Activated B cell treated with CpG ODN at 0.5 μM for 24 hours (primary cell): ENCODE measurements at regions not wholly inside any gene's neighbourhood (a gene's known extent, or its start where the extent isn't known, plus 50 kb on each side); places are given as distances from the start of the nearest gene placed in this dataset.

Source experiments
- ATAC-seq: fragments of 200-7000 bp; cut with Tn5 transposase; one replicate; pipeline ENCODE4 v1.10.0; 2021; ENCODE audit warnings: low read depth, mild to moderate bottlenecking, moderate library complexity
- CTCF ChIA-PET: fragments of 350-600 bp; sonication (Branson Sonifier 250); formaldehyde crosslinking; loops from one replicate; lab custom pipeline; 2021; ENCODE audit warnings: antibody characterized with exemption; lab: Charles Lee
- POLR2A ChIA-PET: fragments of 350-600 bp; sonication (Branson Sonifier 250); formaldehyde crosslinking; loops from one replicate; lab custom pipeline; 2021; ENCODE audit warnings: antibody characterized with exemption; lab: Charles Lee
- DNase-seq: peaks from one replicate; pipeline ENCODE4 v3.0.0; 2022
- H3K27ac Mint-ChIP-seq: one replicate; pipeline ENCODE4 v1.8.0; 2020; ENCODE audit warnings: mixed read lengths
- H3K27me3 Mint-ChIP-seq: one replicate; pipeline ENCODE4 v1.8.0; 2021; ENCODE audit warnings: mixed read lengths
- H3K36me3 Mint-ChIP-seq: one replicate; pipeline ENCODE4 v1.8.0; 2021; ENCODE audit warnings: low read depth, mixed read lengths
- H3K4me1 Mint-ChIP-seq: one replicate; pipeline ENCODE4 v1.8.0; 2021; ENCODE audit warnings: mixed read lengths
- H3K4me3 Mint-ChIP-seq: one replicate; pipeline ENCODE4 v1.8.0; 2020; ENCODE audit warnings: mild to moderate bottlenecking, mixed read lengths
- H3K9me3 Mint-ChIP-seq: one replicate; pipeline ENCODE4 v1.8.0; 2020; ENCODE audit warnings: mixed read lengths
- CTCF ChIP-seq: fragments of 200-600 bp; IDR thresholded peaks from one replicate; pipeline ENCODE4 v1.8.0; 2022; ENCODE audit warnings: antibody characterized with exemption, mild to moderate bottlenecking
- intact Hi-C: fragments of 100-400 bp; cut with micrococcal nuclease; formaldehyde crosslinking; loops from one replicate; pipeline ENCODE4 v1.15.1; 2024

- ChIA-PET POLR2A (no interaction called here), CTCF (no interaction called here)
- no peak for TF ChIP-seq CTCF
- DNase-seq (no peak), ATAC-seq (no peak)
- Mint-ChIP-seq H3K27ac (no peak overlapping the region), H3K4me3 (no peak overlapping the region), H3K9me3 (no peaks in the 10 kb centered on the region), H3K36me3 (no peaks in the 10 kb centered on the region), H3K27me3 (no peaks in the 10 kb centered on the region), H3K4me1 (no peaks in the 10 kb centered on the region)
- intact Hi-C loops, result no loop called here
Observed at GRCh38 chr10:2745666-2746065, 321.7 kb upstream of the PFKP start.

GRCh38 chr10:2744547-2745200 is 322.7 kb upstream of the PFKP start:
- no peaks in the 10 kb centered on the region for H3K27me3 Mint-ChIP-seq
- intact Hi-C loops, result no loop called here
- DNase-seq, result no peak
- no peak overlapping the region for H3K4me3 Mint-ChIP-seq
- TF ChIP-seq CTCF, result no peak
- no peaks in the 10 kb centered on the region for H3K9me3 Mint-ChIP-seq
- no peak for ATAC-seq
- H3K27ac Mint-ChIP-seq, result no peak overlapping the region
- H3K36me3 Mint-ChIP-seq, result no peaks in the 10 kb centered on the region
- ChIA-PET POLR2A (no interaction called here), CTCF (no interaction called here)
- no peaks in the 10 kb centered on the region for H3K4me1 Mint-ChIP-seq

GRCh38 chr10:2734603-2735002 is 332.7 kb upstream of the PFKP start:
- no peak for ATAC-seq
- intact Hi-C loops, result no loop called here
- DNase-seq, result no peak
- H3K9me3 Mint-ChIP-seq, result peaks cover 6% of the 10 kb centered on the region
- H3K4me1 Mint-ChIP-seq, result no peaks in the 10 kb centered on the region
- ChIA-PET CTCF (no interaction called here), POLR2A (no interaction called here)
- no peak overlapping the region for H3K27ac Mint-ChIP-seq
- no peaks in the 10 kb centered on the region for H3K36me3 Mint-ChIP-seq
- H3K4me3 Mint-ChIP-seq, result no peak overlapping the region
- no peaks in the 10 kb centered on the region for H3K27me3 Mint-ChIP-seq
- TF ChIP-seq CTCF, result no peak

- CTCF ChIA-PET, result no interaction called here
Observed at GRCh38 chr10:2733278-2733963, 333.9 kb upstream of the PFKP start.

More at GRCh38 chr10:2733278-2733963, 333.9 kb upstream of the PFKP start:
- H3K4me1 Mint-ChIP-seq, result no peaks in the 10 kb centered on the region
- H3K27me3 Mint-ChIP-seq, result no peaks in the 10 kb centered on the region
- intact Hi-C loops, result no loop called here
- ATAC-seq, result no peak
- H3K9me3 Mint-ChIP-seq, result peaks cover 6% of the 10 kb centered on the region
- POLR2A ChIA-PET, result no interaction called here
- no peaks in the 10 kb centered on the region for H3K36me3 Mint-ChIP-seq
- no peak for DNase-seq
- no peak overlapping the region for H3K27ac Mint-ChIP-seq
- no peak overlapping the region for H3K4me3 Mint-ChIP-seq
- TF ChIP-seq CTCF, result no peak
